Hepatocyte (in vitro differentiated cells): ENCODE measurements at regions not wholly inside any gene's neighbourhood (a gene's known extent, or its start where the extent isn't known, plus 50 kb on each side); places are given as distances from the start of the nearest gene placed in this dataset.

Experiments
- DNase-seq: peaks from one replicate; pipeline ENCODE4 v3.0.0-alpha.2; 2016; ENCODE audit warnings: low spot score
- H2AFZ ChIP-seq: fragments of 200-600 bp; sonication (generic); 2 replicates; pipeline ENCODE4 v1.6.0; 2016; ENCODE audit warnings: antibody characterized with exemption, mild to moderate bottlenecking
- H3K27ac ChIP-seq: fragments of 200-600 bp; sonication (generic); 2 replicates; pipeline ENCODE4 v1.5.1; 2016; ENCODE audit warnings: mild to moderate bottlenecking
- H3K27me3 ChIP-seq: fragments of 200-600 bp; sonication (generic); 2 replicates; pipeline ENCODE4 v1.6.1; 2016
- H3K36me3 ChIP-seq: fragments of 200-600 bp; sonication (generic); replicated peaks from 2 replicates; pipeline ENCODE4 v1.5.1; 2016; ENCODE audit warnings: low read depth; ENCODE audit not compliant: insufficient read depth
- H3K4me1 ChIP-seq: fragments of 200-600 bp; sonication (generic); 2 replicates; pipeline ENCODE4 v1.5.1; 2016; ENCODE audit warnings: mild to moderate bottlenecking, moderate library complexity; ENCODE audit not compliant: insufficient read depth
- H3K4me2 ChIP-seq: fragments of 200-600 bp; sonication (generic); 2 replicates; pipeline ENCODE4 v1.6.0; 2016
- H3K4me3 ChIP-seq: fragments of 200-600 bp; sonication (generic); 2 replicates; pipeline ENCODE4 v1.5.1; 2016; ENCODE audit warnings: mild to moderate bottlenecking
- H3K79me2 ChIP-seq: fragments of 200-600 bp; sonication (generic); 2 replicates; pipeline ENCODE4 v1.6.0; 2017; ENCODE audit warnings: mild to moderate bottlenecking
- H3K9me2 ChIP-seq: fragments of 200-600 bp; sonication (generic); replicated peaks from 2 replicates; pipeline ENCODE4 v1.6.0; 2017; ENCODE audit warnings: mild to moderate bottlenecking; ENCODE audit not compliant: insufficient read depth
- H3K9me3 ChIP-seq: fragments of 200-600 bp; sonication (generic); 2 replicates; pipeline ENCODE4 v1.5.1; 2016; ENCODE audit warnings: low read depth, mild to moderate bottlenecking
- H4K20me1 ChIP-seq: fragments of 200-600 bp; sonication (generic); 2 replicates; pipeline ENCODE4 v1.6.0; 2016; ENCODE audit warnings: mild to moderate bottlenecking; ENCODE audit not compliant: insufficient read depth, poor library complexity, severe bottlenecking
- CTCF ChIP-seq: fragments of 200-600 bp; sonication (generic); IDR thresholded peaks from 2 replicates; pipeline ENCODE4 v1.5.1; 2016; ENCODE audit warnings: antibody characterized with exemption, mild to moderate bottlenecking; ENCODE audit not compliant: poor library complexity
- EZH2 ChIP-seq: fragments of 200-600 bp; sonication (generic); IDR thresholded peaks from 2 replicates; pipeline ENCODE4 v1.6.1; 2016; ENCODE audit warnings: antibody characterized with exemption, mild to moderate bottlenecking, borderline replicate concordance
- EZH2phosphoT487 ChIP-seq: fragments of 200-600 bp; sonication (generic); IDR thresholded peaks from one replicate; pipeline ENCODE4 v1.6.1; 2018; ENCODE audit warnings: antibody characterized with exemption, mild to moderate bottlenecking, low read depth, moderate library complexity; ENCODE audit not compliant: unreplicated experiment, severe bottlenecking
- WGBS: methylation state at CpG from one replicate; pipeline ENCODE4 v1.1.6; 2016; ENCODE audit warnings: low lambda C conversion rate; ENCODE audit errors: missing lambda C conversion rate; 5-methylcytosine and 5-hydroxymethylcytosine counted together

DNA sequence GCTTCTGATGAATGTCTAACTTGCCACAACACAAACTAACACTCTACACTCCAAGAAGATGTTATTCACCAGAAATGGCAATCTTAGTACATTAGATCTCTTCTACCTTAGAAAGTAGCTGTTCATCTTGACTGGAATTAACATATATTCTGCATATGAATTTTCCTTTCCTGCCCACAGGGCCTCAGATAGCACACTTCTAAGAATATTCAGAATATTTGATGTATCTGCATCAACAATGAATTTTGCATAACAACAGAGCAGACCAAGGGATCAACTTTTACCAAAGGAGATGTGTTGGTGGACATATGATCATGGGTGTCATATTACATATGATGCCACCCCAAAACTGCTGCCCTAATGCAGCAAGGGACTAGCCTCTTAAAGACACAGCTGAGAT, 960.8 kb upstream of the GHITM start:
- Histone ChIP-seq H3K79me2 (no peaks in the 10 kb centered on the region), H3K9me3 (no peaks in the 10 kb centered on the region), H4K20me1 (no peaks in the 10 kb centered on the region), H3K4me2 (no peak overlapping the region), H3K4me3 (no peak overlapping the region), H3K27ac (no peak overlapping the region), H3K4me1 (no peaks in the 10 kb centered on the region), H3K36me3 (no peaks in the 10 kb centered on the region), H2AFZ (no peak overlapping the region), H3K9me2 (no peaks in the 10 kb centered on the region), H3K27me3 (no peaks in the 10 kb centered on the region)
- TF ChIP-seq EZH2 = no peak
- TF ChIP-seq CTCF = no peak
- TF ChIP-seq EZH2phosphoT487 = no peak
- DNase-seq = no peak

GRCh38 chr10:83179371-83179770, 959.9 kb upstream of the GHITM start:
- 68% methylated on average over 4 of the region's 4 CpGs for WGBS
- Histone ChIP-seq H3K36me3 (no peaks in the 10 kb centered on the region), H3K9me2 (no peaks in the 10 kb centered on the region), H2AFZ (no peak overlapping the region), H3K9me3 (no peaks in the 10 kb centered on the region), H3K4me1 (no peaks in the 10 kb centered on the region), H4K20me1 (no peaks in the 10 kb centered on the region), H3K79me2 (no peaks in the 10 kb centered on the region), H3K27ac (no peak overlapping the region), H3K27me3 (no peaks in the 10 kb centered on the region), H3K4me2 (no peak overlapping the region), H3K4me3 (no peak overlapping the region)
- TF ChIP-seq CTCF = no peak
- DNase-seq = no peak

- DNase-seq = no peak
- Histone ChIP-seq H3K4me2 (no peak overlapping the region), H3K9me2 (no peaks in the 10 kb centered on the region), H3K36me3 (no peaks in the 10 kb centered on the region), H3K4me3 (no peak overlapping the region), H3K9me3 (no peaks in the 10 kb centered on the region), H3K4me1 (no peaks in the 10 kb centered on the region), H2AFZ (no peak overlapping the region), H4K20me1 (no peaks in the 10 kb centered on the region), H3K27ac (no peak overlapping the region), H3K27me3 (no peaks in the 10 kb centered on the region), H3K79me2 (no peaks in the 10 kb centered on the region)
- no peak for TF ChIP-seq EZH2phosphoT487
- no peak for TF ChIP-seq EZH2
- no peak for TF ChIP-seq CTCF
- WGBS = 86% methylated on average over 2 of the region's 2 CpGs
Measured at GRCh38 chr10:83182076-83182475, 957.2 kb upstream of the GHITM start.

DNA sequence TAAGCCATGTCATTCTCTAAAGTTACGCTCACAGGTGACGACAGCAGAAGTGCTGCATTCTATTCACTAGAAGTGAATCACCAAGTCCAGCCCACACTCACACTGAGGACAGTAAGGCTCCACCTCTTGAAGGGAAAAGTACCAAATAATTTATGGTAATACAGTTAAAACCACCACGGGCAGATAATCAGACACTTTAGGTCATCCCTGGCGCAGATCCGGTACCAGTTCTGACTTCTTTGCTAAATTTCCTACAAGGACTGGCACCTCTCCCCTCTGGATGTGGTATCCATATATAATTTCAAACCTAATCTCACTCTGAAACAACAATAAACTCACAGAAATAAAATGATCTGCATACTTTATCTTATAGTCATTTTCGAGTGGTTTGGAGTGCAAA, 954.7 kb upstream of the GHITM start:
- Histone ChIP-seq H3K27ac (no peak overlapping the region), H3K27me3 (no peaks in the 10 kb centered on the region), H3K79me2 (no peaks in the 10 kb centered on the region), H3K4me3 (no peak overlapping the region), H4K20me1 (no peaks in the 10 kb centered on the region), H3K4me1 (no peaks in the 10 kb centered on the region), H3K9me2 (no peaks in the 10 kb centered on the region), H3K36me3 (no peaks in the 10 kb centered on the region), H3K9me3 (no peaks in the 10 kb centered on the region), H3K4me2 (no peak overlapping the region), H2AFZ (no peak overlapping the region)
- DNase-seq = no peak
- TF ChIP-seq EZH2 (no peak), EZH2phosphoT487 (no peak), CTCF (no peak)
- 87% methylated on average over 6 of the region's 6 CpGs for WGBS
